ENCODE measurements at regions not wholly inside any gene's neighbourhood (a gene's known extent, or its start where the extent isn't known, plus 50 kb on each side); places are given as distances from the start of the nearest gene placed in this dataset.

GRCh38 chr5:58108511-58108910 lies 351.4 kb downstream of the PLK2 start:
- Histone ChIP-seq H3K27ac (ENCODE audit: low read depth, low read length) (no peak overlapping the region), H3K36me3 (ENCODE audit: control insufficient read depth, insufficient read depth, low read length) (no peaks in the 10 kb centered on the region), H3K27me3 (ENCODE audit: control insufficient read depth, insufficient read depth, low read length, poor library complexity, severe bottlenecking) (no peaks in the 10 kb centered on the region), H3K9ac (ENCODE audit: extremely low read depth, low read length, poor library complexity, severe bottlenecking) (no peak overlapping the region), H3K4me3 (ENCODE audit: low read length) (no peak overlapping the region), H3K4me1 (ENCODE audit: control insufficient read depth, insufficient read depth, low read length) (no peaks in the 10 kb centered on the region), H3K9me3 (ENCODE audit: control insufficient read depth, low read length) (no peaks in the 10 kb centered on the region)
- H3K4me3 Mint-ChIP-seq = no peak overlapping the region
- peaks cover 3% of the 10 kb centered on the region for H3K4me1 Mint-ChIP-seq
- H3K36me3 Mint-ChIP-seq (ENCODE audit: low read depth) = no peaks in the 10 kb centered on the region
- 83 to 98% methylated on average over 1 of the region's 1 CpG for WGBS, 2 experiments (ENCODE audit: insufficient coverage in 1 of 2, insufficient read length in 1 of 2)
- H3K27ac Mint-ChIP-seq = no peak overlapping the region
- H3K27me3 Mint-ChIP-seq (ENCODE audit: insufficient read depth) = no peaks in the 10 kb centered on the region
- TF ChIP-seq CTCF (conservative IDR thresholded peaks at IDR 0.05) = no peak
- H3K9me3 Mint-ChIP-seq = no peaks in the 10 kb centered on the region
- DNase-seq = no peak

- H3K4me3 Mint-ChIP-seq = no peak overlapping the region
- no peak overlapping the region for H3K27ac Mint-ChIP-seq
- H3K9me3 ChIP-seq (ENCODE audit: control insufficient read depth, low read length) = no peaks in the 10 kb centered on the region
- H3K27me3 ChIP-seq (ENCODE audit: control insufficient read depth, insufficient read depth, low read length, poor library complexity, severe bottlenecking) = no peaks in the 10 kb centered on the region
- no peaks in the 10 kb centered on the region for H3K27me3 Mint-ChIP-seq (ENCODE audit: insufficient read depth)
- no peak overlapping the region for H3K4me3 ChIP-seq (ENCODE audit: low read length)
- no peak overlapping the region for H3K27ac ChIP-seq (ENCODE audit: low read depth, low read length)
- H3K4me1 ChIP-seq (ENCODE audit: control insufficient read depth, insufficient read depth, low read length) = no peaks in the 10 kb centered on the region
- 89 to 100% methylated on average over 1 to 2 of the region's 2 CpGs for WGBS, 2 experiments (ENCODE audit: insufficient coverage in 1 of 2, insufficient read length in 1 of 2)
- H3K9me3 Mint-ChIP-seq = no peaks in the 10 kb centered on the region
- no peaks in the 10 kb centered on the region for H3K4me1 Mint-ChIP-seq
- TF ChIP-seq CTCF (conservative IDR thresholded peaks at IDR 0.05) = no peak
- H3K9ac ChIP-seq (ENCODE audit: extremely low read depth, low read length, poor library complexity, severe bottlenecking) = no peak overlapping the region
- no peaks in the 10 kb centered on the region for H3K36me3 ChIP-seq (ENCODE audit: control insufficient read depth, insufficient read depth, low read length)
- H3K36me3 Mint-ChIP-seq (ENCODE audit: low read depth) = no peaks in the 10 kb centered on the region
- no peak for DNase-seq
Measured at GRCh38 chr5:58107704-58108103, 352.2 kb downstream of the PLK2 start.

GRCh38 chr5:58106754-58107410 lies 353.0 kb downstream of the PLK2 start:
- WGBS, 2 experiments (ENCODE audit: insufficient coverage in 1 of 2, insufficient read length in 1 of 2) = 91% methylated on average over 3 of the region's 3 CpGs
- H3K27me3 Mint-ChIP-seq (ENCODE audit: insufficient read depth) = no peaks in the 10 kb centered on the region
- H3K27ac ChIP-seq (ENCODE audit: low read depth, low read length) = no peak overlapping the region

More at GRCh38 chr5:58106754-58107410, 353.0 kb downstream of the PLK2 start:
- no peak for TF ChIP-seq CTCF (conservative IDR thresholded peaks at IDR 0.05)
- H3K36me3 Mint-ChIP-seq (ENCODE audit: low read depth) = no peaks in the 10 kb centered on the region
- H3K4me3 Mint-ChIP-seq = no peak overlapping the region
- no peaks in the 10 kb centered on the region for H3K9me3 Mint-ChIP-seq
- no peaks in the 10 kb centered on the region for H3K27me3 ChIP-seq (ENCODE audit: control insufficient read depth, insufficient read depth, low read length, poor library complexity, severe bottlenecking)
- H3K4me1 ChIP-seq (ENCODE audit: control insufficient read depth, insufficient read depth, low read length) = no peaks in the 10 kb centered on the region
- no peaks in the 10 kb centered on the region for H3K4me1 Mint-ChIP-seq
- H3K27ac Mint-ChIP-seq = no peak overlapping the region
- no peak overlapping the region for H3K4me3 ChIP-seq (ENCODE audit: low read length)
- no peaks in the 10 kb centered on the region for H3K36me3 ChIP-seq (ENCODE audit: control insufficient read depth, insufficient read depth, low read length)
- no peak for DNase-seq
- H3K9ac ChIP-seq (ENCODE audit: extremely low read depth, low read length, poor library complexity, severe bottlenecking) = no peak overlapping the region
- no peaks in the 10 kb centered on the region for H3K9me3 ChIP-seq (ENCODE audit: control insufficient read depth, low read length)

Data from endodermal cell (in vitro differentiated cells).